ENCODE measurements at regions not wholly inside any gene's neighbourhood (a gene's known extent, or its start where the extent isn't known, plus 50 kb on each side); places are given as distances from the start of the nearest gene placed in this dataset.

- intact Hi-C loops (cut with DNase I) = no loop called here
- WGBS, 2 donors = 89 to 94% methylated on average over 2 of the region's 2 CpGs
Measured at GRCh38 chr10:8246548-8246947, 192.1 kb downstream of the GATA3 start.

DNA sequence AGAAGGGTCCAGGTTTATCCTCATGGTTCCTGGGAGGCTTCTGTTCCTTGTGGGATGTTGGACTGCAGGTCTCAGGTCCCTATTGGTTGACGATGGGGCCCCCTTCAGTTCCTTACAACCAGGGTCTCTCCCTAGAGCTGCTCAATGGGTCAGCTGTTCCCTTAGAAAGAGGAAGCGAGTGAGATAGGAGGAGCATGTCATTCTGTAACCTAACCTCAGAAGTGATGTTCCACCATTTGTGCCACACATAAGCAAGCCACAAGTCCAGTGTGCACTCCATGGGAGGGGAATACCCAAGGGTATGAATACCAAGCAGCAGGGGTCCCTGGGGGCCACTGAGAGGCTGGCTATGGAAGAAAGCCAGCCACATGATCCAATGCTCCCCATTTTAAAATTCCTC is 192.7 kb downstream of the GATA3 start:
- no peak for TF ChIP-seq POLR2AphosphoS5 (IDR thresholded peaks at IDR 0.05)
- no peak for TF ChIP-seq POLR2A (IDR thresholded peaks at IDR 0.05)
- no peak for TF ChIP-seq CTCF (IDR thresholded peaks at IDR 0.05)
- no peak for TF ChIP-seq EP300 (IDR thresholded peaks at IDR 0.05)
- H3K4me3 ChIP-seq = no peak overlapping the region
- no peaks in the 10 kb centered on the region for H3K4me1 ChIP-seq
- H3K9me3 ChIP-seq = peaks cover 0 to 6% (median 3%) of the 10 kb centered on the region in 4 donors
- H3K27ac ChIP-seq = no peak overlapping the region
- no peaks in the 10 kb centered on the region for H3K27me3 ChIP-seq
- intact Hi-C loops (cut with DNase I) = no loop called here
- 87 to 89% methylated on average over 2 of the region's 2 CpGs for WGBS, 2 donors
- H3K36me3 ChIP-seq = no peaks in the 10 kb centered on the region
- DNase-seq = no peak

More at GRCh38 chr10:8246548-8246947, 192.1 kb downstream of the GATA3 start:
- H3K4me3 ChIP-seq = no peak overlapping the region
- no peak overlapping the region for H3K27ac ChIP-seq
- H3K27me3 ChIP-seq = no peaks in the 10 kb centered on the region
- DNase-seq = no peak
- no peaks in the 10 kb centered on the region for H3K4me1 ChIP-seq
- H3K9me3 ChIP-seq = peaks cover 0 to 6% (median 3%) of the 10 kb centered on the region in 4 donors
- TF ChIP-seq CTCF (IDR thresholded peaks at IDR 0.05) = no peak
- no peaks in the 10 kb centered on the region for H3K36me3 ChIP-seq

DNA sequence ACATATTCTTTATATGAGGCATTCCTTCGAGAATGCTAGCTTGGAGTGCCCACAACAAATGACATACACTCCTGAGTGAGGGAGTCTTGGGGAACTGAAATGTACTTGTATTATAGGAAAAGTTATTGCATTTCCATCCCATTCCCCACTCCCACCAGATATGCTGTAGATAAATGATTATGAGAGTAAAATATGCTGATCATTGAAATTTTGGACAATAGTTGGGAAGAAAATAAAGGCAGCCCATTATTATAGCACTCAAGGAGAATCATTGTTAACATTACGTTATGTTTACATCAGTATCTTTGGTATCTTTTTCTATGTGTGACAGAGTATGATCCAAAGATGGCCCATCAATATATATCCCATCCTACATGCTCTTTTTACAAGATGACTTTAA is 194.4 kb downstream of the GATA3 start:
- H3K4me3 ChIP-seq = no peak overlapping the region
- no peaks in the 10 kb centered on the region for H3K36me3 ChIP-seq
- TF ChIP-seq CTCF (IDR thresholded peaks at IDR 0.05) (no peak), POLR2AphosphoS5 (IDR thresholded peaks at IDR 0.05) (no peak), POLR2A (IDR thresholded peaks at IDR 0.05) (no peak), EP300 (IDR thresholded peaks at IDR 0.05) (no peak)
- no peak for DNase-seq
- H3K9me3 ChIP-seq = peaks cover 0 to 6% (median 3%) of the 10 kb centered on the region in 4 donors
- H3K4me1 ChIP-seq = no peaks in the 10 kb centered on the region
- WGBS, 2 donors = 57 to 77% methylated on average over 2 of the region's 2 CpGs
- intact Hi-C loops (cut with DNase I) = no loop called here
- H3K27me3 ChIP-seq = no peaks in the 10 kb centered on the region
- no peak overlapping the region for H3K27ac ChIP-seq

DNA sequence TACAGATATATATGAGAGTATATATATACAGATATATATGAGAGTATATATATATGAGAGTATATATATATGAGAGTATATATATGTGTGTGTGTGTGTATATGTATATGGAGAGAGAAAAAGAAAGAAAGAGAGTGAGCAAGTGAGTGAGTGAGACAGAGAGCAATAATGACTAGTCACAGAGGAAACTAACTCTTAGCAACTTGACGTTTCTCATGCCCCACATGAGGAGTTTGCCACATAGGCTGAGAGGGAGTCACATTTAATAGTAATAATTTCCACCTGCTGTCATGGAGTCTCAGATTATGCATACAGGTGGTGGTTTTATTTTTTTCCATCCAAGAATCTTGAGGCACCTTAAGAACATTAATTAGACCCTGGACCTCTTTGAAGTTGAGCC is 199.9 kb downstream of the GATA3 start:
- H3K27ac ChIP-seq = no peak overlapping the region
- H3K36me3 ChIP-seq = no peaks in the 10 kb centered on the region
- H3K9me3 ChIP-seq = no peaks in the 10 kb centered on the region
- whole genome bisulfite sequencing, 2 donors = 61 to 68% methylated on average over 1 of the region's 1 CpG
- no peaks in the 10 kb centered on the region for H3K27me3 ChIP-seq
- H3K4me3 ChIP-seq = no peak overlapping the region
- intact Hi-C loops (cut with DNase I) = no loop called here
- no peak for DNase-seq
- H3K4me1 ChIP-seq = no peaks in the 10 kb centered on the region
- TF ChIP-seq CTCF (IDR thresholded peaks at IDR 0.05) (no peak), POLR2AphosphoS5 (IDR thresholded peaks at IDR 0.05) (no peak)

DNA sequence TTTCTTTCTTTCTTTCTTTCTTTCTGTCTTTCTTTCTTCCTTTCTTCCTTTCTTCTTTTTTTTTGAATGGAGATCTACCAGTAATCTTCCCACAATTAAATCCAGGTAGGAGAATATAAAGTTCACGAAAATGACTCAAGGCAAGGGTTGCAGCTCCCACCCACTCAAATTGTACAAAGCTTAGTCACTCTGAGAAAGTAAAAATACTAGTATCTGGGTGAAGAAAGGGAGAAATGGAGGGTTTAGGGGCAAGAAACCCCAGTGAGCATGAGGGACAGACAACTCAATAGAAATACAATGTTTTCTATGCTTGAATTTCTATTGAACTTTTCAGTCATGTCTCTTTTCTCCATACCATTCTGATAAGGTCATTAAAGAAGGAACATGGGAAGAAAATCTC is 200.8 kb downstream of the GATA3 start:
- H3K36me3 ChIP-seq = no peaks in the 10 kb centered on the region
- H3K27me3 ChIP-seq = peaks cover 0 to under 1% (median 0%) of the 10 kb centered on the region in 3 donors
- no peak overlapping the region for H3K4me3 ChIP-seq
- no peak overlapping the region for H3K27ac ChIP-seq
- intact Hi-C loops (cut with DNase I) = no loop called here
- H3K9me3 ChIP-seq = no peaks in the 10 kb centered on the region
- H3K4me1 ChIP-seq = no peaks in the 10 kb centered on the region
- TF ChIP-seq EP300 (IDR thresholded peaks at IDR 0.05) = no peak
- no peak for TF ChIP-seq POLR2AphosphoS5 (IDR thresholded peaks at IDR 0.05)
- no peak for TF ChIP-seq CTCF (IDR thresholded peaks at IDR 0.05)
- no peak for TF ChIP-seq POLR2A (IDR thresholded peaks at IDR 0.05)
- WGBS, 2 donors = 64 to 76% methylated on average over 1 of the region's 1 CpG
- DNase-seq = no peak
